HG03280 (cell line): ENCODE measurements at regions not wholly inside any gene's neighbourhood (a gene's known extent, or its start where the extent isn't known, plus 50 kb on each side); places are given as distances from the start of the nearest gene placed in this dataset.

ENCODE experiments used
- ATAC-seq: cut with Tn5 transposase; IDR thresholded peaks from one replicate; pipeline ENCODE4 v1.9.1; 2021; ENCODE audit warnings: mild to moderate bottlenecking, moderate library complexity; ENCODE audit not compliant: unreplicated experiment

DNA sequence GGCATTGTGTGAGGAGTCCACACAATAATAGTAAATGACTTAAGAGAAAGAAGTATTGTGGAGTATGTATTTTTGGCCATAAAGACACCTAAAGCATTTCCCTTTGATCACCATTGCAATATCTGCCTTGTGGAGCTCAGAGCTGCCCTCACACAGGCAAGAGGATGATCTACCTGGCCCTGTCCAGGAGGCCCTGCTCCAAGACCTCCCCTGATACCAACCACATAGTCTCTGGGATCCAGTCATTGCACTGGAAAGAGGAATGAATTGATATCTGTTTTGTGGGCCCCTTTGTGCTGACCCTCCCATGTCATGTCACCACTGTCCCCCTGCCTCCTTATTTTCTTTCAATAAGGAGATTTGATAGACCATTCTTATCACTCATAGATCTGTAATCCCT lies 430.6 kb upstream of the TNP1 start:
- ATAC-seq: no peak

- no peak for ATAC-seq
These were observed 430.0 kb upstream of the TNP1 start for GRCh38 chr2:217289907-217290280.

DNA sequence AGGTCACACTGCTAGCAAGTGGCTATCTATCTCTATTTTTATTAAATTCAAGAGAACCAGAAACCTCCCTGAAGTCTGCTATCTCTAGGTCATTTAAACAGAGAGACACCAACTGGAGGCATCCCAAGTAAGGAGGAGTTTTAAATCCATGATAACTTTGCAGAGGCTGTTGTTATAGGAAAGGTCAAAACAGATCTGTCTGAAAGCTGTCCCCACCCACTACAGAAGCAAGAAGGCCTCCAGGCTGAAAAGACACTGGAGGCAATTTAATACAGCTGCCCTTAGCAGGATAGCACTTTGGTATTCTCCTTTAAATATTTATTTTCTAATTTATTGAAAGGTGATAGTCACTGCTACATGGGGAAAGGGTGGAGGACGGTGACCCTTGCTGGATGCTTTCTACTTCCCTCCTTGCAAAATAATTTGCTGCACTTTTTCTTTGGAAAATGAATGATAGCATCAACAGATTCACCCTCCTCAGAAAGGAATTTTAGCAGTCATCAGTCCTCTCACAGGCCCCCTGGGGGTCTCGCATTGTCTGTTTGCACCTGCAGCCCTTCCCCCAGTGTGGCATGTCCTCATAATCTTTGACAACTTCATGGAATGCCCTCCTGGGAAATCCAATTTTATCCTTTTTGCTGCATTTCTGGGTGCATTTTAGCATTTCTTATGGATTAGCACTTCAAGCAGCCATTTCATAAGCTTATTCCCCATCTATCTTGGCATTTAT lies 429.5 kb upstream of the TNP1 start:
- no peak for ATAC-seq

DNA sequence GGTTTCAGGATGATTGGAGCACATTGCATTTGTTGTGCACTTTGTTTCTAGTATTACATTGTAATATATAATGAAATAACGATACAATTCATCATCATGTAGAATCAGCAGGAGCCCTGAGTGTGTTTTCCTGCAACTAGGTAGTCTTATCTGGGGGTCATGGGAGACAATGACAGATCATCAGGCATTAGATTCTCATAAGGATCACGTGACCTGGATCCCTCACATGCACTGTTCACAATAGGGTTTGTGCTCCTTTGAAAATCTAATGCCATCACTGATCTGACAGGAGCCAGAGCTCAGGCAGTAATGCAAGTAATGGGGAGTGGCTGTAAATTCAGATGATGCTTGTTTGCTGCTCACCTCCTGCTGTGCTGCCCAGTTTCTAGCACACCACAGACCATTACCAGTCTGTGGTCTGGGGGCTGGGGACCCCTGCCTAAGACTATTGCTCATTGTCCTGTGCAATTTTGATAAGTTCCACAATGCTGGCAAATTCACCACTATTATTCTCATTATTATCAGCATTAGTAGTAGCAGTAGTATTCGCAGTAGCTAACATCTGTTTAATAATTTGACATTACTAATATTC lies 428.7 kb upstream of the TNP1 start:
- ATAC-seq: no peak

DNA sequence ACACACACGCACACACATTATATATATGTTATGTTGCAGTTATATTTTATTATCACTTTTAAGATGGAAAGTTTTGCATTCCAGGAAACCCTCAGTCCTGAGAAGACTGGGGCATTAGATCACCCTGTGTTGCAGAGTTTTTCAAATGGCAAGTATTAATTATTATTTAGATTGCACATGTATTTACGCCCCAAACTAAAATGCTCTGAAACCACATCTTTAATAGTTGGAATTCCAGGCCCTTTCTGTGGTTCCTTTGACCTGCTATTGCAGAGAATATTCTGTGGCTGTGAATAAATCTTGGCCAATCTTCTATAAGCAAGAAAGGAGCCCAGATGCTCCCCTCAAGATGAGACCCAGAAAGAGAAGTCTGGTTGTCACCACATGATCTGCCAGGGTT lies 427.0 kb upstream of the TNP1 start:
- no peak for ATAC-seq

DNA sequence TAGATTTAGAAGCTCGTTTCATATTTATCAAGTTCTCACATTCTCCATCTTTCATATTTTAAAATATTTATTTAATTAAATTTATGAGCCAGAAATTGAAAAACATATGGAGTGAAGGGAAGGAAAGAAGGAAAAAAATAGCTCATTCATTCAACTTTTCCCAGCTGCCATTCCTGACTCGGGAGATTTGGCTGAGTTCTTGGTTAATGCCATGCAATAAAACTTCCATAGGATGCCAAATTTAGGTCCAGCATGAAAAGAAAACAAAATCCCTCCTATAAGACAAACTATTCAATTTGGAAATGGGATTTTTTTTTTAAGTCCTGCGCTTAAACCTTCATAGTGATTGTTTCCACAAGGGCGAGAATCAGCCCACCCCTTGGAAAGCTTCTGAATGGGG lies 426.1 kb upstream of the TNP1 start:
- ATAC-seq: no peak

DNA sequence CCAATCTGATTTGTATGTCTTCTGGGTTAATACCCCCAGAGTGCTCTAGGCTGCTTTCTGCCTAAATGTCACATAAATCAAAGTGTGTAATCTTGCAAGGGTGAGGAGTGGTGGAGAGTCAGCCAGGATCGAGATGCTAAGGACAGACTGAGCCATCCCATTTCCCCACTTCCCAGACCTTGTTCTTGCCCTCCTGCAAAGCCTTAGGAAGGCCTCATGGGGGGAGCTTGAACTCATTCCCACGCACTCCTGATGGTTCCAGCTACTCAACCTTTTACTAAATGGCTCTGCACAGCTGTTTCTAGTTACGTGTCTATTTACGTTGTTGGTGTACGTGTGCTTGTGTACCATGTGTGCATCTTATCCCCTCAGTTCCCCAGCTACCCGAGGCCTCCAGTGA lies 423.6 kb upstream of the TNP1 start:
- no peak for ATAC-seq

DNA sequence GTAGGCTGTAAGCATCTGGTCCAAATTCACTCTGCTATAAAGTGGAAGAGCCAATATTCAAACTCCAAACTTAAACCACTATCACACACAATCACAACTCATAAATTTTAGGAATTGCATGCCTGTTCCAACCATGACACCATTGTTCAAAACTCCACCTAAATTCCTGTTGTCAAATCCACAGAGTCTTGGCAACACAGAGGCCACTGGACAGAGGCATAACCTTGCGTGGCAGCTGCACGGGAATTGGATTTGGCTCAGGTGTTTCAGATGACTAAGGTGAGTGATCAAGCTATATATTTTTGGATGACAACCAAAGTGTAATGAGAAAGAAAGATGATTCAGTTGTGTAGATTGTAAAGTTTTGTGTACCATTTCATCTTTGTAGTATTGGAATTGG lies 422.7 kb upstream of the TNP1 start:
- no peak for ATAC-seq

GRCh38 chr2:217279556-217279955 lies 419.7 kb upstream of the TNP1 start:
- ATAC-seq: no peak

- no peak for ATAC-seq
These were observed 419.3 kb upstream of the TNP1 start for GRCh38 chr2:217279140-217279539.

GRCh38 chr2:217277646-217278398 lies 418.0 kb upstream of the TNP1 start:
- ATAC-seq: no peak

DNA sequence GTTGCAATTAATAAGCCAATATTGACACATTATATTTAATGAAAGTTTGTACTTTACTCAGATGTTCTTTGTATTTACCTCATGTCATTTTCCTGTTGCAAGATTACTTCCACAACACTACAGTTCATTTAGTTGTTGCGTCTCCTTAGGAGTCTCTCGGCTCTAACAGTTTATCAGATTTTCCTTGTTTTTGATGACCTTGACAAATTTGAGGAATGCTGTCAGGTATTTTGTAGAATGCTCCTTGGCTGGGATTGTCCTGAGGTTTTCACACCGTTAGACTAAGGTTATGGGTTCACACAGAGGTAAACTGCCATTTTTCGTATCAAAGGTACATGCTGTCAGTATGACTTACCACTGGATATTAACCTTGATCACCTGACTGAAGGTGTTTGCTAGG lies 416.6 kb upstream of the TNP1 start:
- no peak for ATAC-seq

- ATAC-seq: no peak
These were observed 415.2 kb upstream of the TNP1 start for GRCh38 chr2:217275091-217275490.

DNA sequence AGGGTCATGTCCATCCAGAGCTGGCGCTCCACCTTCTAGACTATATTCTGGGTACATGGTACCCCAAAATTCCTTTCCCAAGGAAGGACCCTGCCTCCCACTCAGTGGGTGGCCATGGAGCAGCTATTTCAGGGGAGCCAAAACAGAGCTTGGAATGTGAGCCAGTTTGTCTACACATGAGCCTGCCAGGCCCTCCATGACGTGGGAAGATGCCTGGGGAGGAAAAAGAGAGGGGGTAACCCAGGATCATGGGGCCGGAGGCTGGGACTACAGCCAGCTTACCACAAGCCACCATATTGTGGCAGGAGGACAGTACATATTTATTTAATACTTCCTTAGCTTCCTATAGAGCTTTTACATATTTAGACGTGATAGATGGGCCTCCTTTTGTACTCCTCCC lies 414.7 kb upstream of the TNP1 start:
- ATAC-seq: no peak

- ATAC-seq: no peak
These were observed 414.0 kb upstream of the TNP1 start for GRCh38 chr2:217273851-217274250.

DNA sequence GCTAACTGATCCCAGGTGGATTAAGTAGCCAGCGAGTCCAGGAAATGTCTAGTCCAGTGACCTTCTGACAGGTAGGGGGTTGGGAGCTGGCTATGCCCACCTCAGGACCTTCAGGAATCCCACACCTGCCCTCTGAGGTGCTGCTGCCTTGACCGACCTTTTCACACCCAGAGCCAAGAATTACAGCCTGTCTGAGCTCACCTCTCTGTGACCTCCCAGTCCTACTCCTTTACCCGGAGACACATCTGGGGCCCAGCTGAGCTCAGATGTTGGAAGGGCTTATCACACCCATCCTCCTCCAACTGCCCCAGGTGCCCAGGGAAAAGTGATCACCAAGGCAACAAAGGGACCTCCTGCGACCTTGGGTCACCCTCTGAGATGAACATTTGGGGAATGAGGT lies 413.3 kb upstream of the TNP1 start:
- no peak for ATAC-seq

- ATAC-seq: no peak
These were observed 411.9 kb upstream of the TNP1 start for GRCh38 chr2:217271813-217272212.

DNA sequence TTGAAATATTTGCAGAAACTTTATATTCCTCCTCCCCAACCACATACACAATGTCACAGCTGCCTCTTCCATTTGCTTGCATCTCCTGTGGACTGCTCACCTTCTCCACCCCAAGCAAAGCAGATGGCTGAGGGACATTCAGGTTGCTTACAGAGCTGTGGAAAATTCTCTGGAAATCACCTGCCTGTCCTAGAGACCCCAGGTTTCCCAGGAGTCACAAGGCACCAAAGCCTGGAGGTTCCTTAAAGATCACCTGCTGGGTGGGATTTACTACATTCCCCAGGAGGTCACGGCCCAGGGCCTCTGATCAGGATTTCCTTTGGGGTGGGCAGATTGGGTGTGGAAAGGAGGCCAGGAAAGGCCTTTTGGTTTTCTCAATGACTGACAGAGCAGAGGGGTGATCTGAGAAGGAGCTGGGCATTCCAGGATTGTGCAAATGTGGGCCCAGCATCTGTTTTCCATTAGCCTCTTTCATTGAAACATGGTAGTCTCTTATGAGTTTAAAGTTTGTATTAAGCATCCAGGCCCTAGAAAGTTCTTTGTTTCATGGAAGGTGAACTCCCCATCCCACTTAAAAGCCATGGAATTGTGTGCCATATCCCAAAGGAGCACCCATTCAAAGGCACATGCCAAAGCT lies 410.7 kb upstream of the TNP1 start:
- no peak for ATAC-seq

GRCh38 chr2:217269701-217270484 lies 410.0 kb upstream of the TNP1 start:
- ATAC-seq: no peak

GRCh38 chr2:217268978-217269377 lies 409.1 kb upstream of the TNP1 start:
- ATAC-seq: no peak

DNA sequence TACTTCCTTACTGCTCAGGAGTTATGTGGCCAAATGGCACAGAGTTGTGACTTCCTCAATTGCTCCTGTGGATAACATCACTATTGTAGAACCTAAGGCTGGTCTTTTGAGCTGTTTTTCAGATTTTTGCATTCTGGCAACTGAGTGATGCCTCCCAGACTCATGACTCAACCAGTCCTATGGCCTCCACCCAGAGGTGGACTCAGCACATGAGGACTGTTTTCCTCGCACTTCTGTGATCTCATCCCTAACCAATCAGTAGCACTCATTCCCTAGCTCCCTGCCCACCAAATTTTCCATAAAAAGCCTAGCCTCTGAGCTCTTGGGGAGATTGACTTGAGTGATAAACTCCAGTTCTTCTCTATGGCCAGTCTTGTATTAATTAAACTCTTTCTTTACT lies 407.9 kb upstream of the TNP1 start:
- no peak for ATAC-seq
